ENCODE measurements at regions not wholly inside any gene's neighbourhood (a gene's known extent, or its start where the extent isn't known, plus 50 kb on each side); places are given as distances from the start of the nearest gene placed in this dataset.
"Not testable (repeated sequence)": the region's sequence is repeated elsewhere in the genome, so short reads cannot be mapped to it uniquely, and the experiment has no call there.

DNA sequence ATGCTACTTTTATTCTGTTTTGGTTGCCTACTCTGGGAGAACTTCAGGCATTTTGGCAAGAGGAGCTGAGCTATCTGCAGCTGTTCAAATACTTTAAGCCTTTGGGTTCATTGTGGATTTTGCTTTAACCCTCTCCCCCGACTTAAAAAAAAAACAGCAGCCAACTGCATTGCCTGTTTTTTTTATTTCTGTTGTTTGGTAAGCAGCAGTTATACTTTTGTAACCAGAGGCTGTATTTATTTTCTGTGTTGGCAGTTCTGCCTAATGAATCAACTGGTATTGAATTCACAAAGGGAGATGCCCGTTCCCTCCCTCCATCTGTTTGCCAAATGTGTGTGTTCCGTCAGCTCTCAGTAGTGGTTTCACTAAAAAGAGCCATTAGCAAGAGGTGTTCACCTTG lies 484.0 kb downstream of the UTRN start:
- H3K9me3 ChIP-seq (ENCODE audit: control insufficient read depth, low read length) = no peaks in the 10 kb centered on the region
- H3K27me3 ChIP-seq (ENCODE audit: control insufficient read depth, insufficient read depth, low read length) = no peaks in the 10 kb centered on the region
- H3K9ac ChIP-seq (ENCODE audit: low read length) = no peak overlapping the region
- no peaks in the 10 kb centered on the region for H3K36me3 ChIP-seq (ENCODE audit: control insufficient read depth, insufficient read depth, low read length)
- no peak overlapping the region for H3K4me3 ChIP-seq (ENCODE audit: low read length)
- no peaks in the 10 kb centered on the region for H3K4me1 ChIP-seq (ENCODE audit: control insufficient read depth, insufficient read depth, low read length)

DNA sequence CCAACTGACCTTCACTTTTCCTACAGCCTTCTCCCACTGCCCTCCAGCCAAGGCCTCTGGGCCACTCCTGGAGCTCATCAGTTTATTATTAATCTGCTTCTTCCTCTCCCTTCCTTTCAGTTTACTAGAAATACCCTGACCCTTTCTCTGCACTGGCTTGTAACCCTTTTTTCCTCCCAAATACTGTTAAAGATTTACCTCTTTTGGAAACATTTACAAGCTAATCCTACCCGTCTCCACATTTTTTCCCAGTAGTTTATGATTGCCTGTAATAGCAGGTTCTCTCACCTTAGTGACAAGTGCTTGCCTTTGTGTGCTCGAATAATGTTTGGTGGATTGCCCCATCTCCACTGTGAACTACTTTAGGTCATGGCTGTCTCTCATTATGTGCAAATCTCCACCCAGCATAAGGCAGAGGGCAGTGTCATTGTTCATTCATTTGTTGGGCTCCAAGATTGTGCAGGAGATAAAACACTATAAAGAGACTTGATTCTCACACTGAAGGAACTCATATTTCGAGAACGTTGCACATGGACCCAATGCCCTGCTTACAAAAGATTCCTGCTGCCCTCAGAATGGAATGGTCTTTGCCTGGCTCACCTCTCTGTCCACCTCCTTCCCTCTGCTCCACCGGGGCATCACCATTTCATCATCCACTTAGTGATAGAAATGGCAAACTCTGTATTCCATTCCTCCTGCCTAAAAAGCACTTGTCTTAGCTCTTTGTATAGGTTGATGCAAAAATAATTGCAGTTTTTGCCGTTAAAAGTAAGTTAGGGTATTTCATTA lies 491.1 kb downstream of the UTRN start:
- Histone ChIP-seq H3K27me3 (ENCODE audit: control insufficient read depth, insufficient read depth, low read length) (no peaks in the 10 kb centered on the region), H3K9ac (ENCODE audit: low read length) (no peak overlapping the region), H3K36me3 (ENCODE audit: control insufficient read depth, insufficient read depth, low read length) (no peaks in the 10 kb centered on the region), H3K4me1 (ENCODE audit: control insufficient read depth, insufficient read depth, low read length) (no peaks in the 10 kb centered on the region), H3K9me3 (ENCODE audit: control insufficient read depth, low read length) (no peaks in the 10 kb centered on the region), H3K4me3 (ENCODE audit: low read length) (no peak overlapping the region)

DNA sequence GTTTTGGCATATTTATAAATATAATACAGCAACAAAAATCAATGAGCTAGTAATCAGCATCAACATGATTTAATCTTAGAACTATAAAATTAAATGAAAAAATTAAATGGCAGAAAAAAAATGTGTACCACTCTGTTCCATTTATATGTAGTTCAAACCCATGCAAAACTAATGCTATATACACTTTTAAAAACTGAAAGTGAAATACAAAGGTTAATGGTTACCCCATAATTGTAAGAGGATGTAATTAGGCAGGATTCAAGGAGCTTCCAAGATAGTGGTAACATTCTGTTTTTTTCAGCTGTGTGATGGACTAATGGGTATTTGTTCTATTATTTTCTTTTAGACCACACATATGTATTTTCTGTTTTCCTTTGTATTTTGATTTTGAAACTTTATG lies 492.1 kb downstream of the UTRN start:
- Histone ChIP-seq H3K36me3 (ENCODE audit: control insufficient read depth, insufficient read depth, low read length) (no peaks in the 10 kb centered on the region), H3K9me3 (ENCODE audit: control insufficient read depth, low read length) (no peaks in the 10 kb centered on the region), H3K4me3 (ENCODE audit: low read length) (no peak overlapping the region), H3K9ac (ENCODE audit: low read length) (no peak overlapping the region), H3K4me1 (ENCODE audit: control insufficient read depth, insufficient read depth, low read length) (no peaks in the 10 kb centered on the region), H3K27me3 (ENCODE audit: control insufficient read depth, insufficient read depth, low read length) (no peaks in the 10 kb centered on the region)

DNA sequence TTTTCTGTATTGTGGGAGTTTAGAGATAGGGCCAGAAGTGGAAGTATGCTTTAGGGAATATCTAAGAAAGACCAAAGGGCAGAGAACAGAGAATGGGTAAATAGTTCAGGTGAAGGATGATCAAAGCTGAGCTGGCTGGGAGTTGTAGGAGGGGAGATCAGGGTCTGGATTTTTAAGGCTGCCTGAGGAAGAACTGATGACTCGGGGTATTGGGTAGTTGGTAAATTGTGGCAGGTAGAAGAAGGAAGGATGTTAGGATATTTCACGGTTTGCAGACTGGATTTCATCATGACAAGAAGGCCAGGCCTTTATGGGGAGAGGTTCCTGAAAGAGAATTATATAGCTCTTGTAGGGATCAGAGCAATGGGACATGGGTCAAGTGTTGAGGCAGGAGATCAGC lies 492.9 kb downstream of the UTRN start:
- H3K9me3 ChIP-seq (ENCODE audit: control insufficient read depth, low read length) = no peaks in the 10 kb centered on the region
- H3K4me1 ChIP-seq (ENCODE audit: control insufficient read depth, insufficient read depth, low read length) = no peaks in the 10 kb centered on the region
- no peak overlapping the region for H3K9ac ChIP-seq (ENCODE audit: low read length)
- H3K27me3 ChIP-seq (ENCODE audit: control insufficient read depth, insufficient read depth, low read length) = no peaks in the 10 kb centered on the region
- H3K4me3 ChIP-seq (ENCODE audit: low read length) = no peak overlapping the region
- H3K36me3 ChIP-seq (ENCODE audit: control insufficient read depth, insufficient read depth, low read length) = no peaks in the 10 kb centered on the region

DNA sequence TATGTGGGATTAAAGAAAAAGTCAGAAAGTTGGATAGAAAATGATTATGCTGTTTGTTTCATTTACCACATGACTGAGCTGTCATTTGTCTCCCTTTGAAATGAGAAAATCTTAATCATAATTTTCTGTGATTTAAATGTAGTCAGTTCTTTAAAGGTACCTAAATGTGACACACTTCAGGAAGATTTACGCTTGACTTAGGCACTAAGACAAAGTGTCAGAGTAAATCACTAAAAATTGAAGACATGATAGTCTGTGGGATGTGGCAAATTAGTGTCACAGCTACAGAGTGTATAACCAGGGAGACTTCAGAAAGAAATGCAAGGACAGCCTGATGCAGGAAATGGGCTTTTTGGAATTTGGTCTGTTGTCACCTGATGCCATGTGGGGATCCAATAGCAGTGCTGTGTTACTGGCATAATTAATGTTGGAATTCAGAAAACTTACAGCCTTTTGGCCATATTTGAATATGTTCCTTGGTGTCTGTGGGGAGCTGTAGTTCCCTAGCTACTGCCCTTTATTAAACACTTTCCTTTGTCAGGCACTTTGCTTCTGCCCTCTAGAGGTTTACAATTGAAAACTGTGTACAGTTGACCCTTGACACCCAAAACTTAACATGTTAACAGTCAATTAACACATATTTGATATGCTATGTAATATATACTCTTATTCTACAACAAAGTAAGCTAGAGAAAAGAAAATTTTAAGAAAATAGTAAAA lies 493.8 kb downstream of the UTRN start:
- Histone ChIP-seq H3K9me3 (ENCODE audit: control insufficient read depth, low read length) (no peaks in the 10 kb centered on the region), H3K4me3 (ENCODE audit: low read length) (no peak overlapping the region), H3K9ac (ENCODE audit: low read length) (no peak overlapping the region), H3K27me3 (ENCODE audit: control insufficient read depth, insufficient read depth, low read length) (no peaks in the 10 kb centered on the region), H3K4me1 (ENCODE audit: control insufficient read depth, insufficient read depth, low read length) (no peaks in the 10 kb centered on the region), H3K36me3 (ENCODE audit: control insufficient read depth, insufficient read depth, low read length) (peaks cover 1% of the 10 kb centered on the region)

DNA sequence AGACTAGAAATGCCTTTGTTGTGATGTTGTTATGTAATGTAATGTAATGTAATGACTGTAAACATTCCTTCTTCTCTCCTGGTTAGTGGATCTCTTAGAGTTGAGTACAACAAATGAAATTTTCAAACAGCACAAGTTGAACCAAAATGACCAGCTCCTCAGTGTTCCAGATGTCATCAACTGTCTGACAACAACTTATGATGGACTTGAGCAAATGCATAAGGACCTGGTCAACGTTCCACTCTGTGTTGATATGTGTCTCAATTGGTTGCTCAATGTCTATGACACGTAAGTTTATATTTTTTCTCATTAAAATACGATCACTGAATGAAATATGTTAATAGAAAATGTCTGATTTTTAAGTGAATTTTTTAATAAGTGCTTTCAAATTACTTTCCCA lies 496.7 kb downstream of the UTRN start:
- no peaks in the 10 kb centered on the region for H3K4me1 ChIP-seq (ENCODE audit: control insufficient read depth, insufficient read depth, low read length)
- no peaks in the 10 kb centered on the region for H3K9me3 ChIP-seq (ENCODE audit: control insufficient read depth, low read length)
- no peak overlapping the region for H3K4me3 ChIP-seq (ENCODE audit: low read length)
- H3K36me3 ChIP-seq (ENCODE audit: control insufficient read depth, insufficient read depth, low read length) = peaks cover 5% of the 10 kb centered on the region
- no peak overlapping the region for H3K9ac ChIP-seq (ENCODE audit: low read length)
- H3K27me3 ChIP-seq (ENCODE audit: control insufficient read depth, insufficient read depth, low read length) = no peaks in the 10 kb centered on the region

DNA sequence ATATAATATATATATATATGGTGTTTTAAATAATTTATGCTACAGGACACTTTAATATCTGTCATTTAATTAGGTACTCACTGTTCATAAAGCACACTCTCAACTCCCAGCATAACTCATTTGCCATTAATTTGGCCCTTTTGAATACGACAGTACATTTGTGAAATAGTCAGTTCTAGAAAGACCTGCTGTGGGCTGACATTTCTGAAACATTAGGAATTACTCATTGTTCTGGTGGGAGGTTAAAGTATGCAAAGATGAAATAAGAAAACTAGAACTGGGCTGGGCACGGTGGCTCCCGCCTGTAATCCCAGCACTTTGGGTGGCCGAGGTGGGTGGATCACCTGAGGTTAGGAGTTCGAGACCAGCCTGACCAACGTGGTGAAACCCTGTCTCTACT lies 497.5 kb downstream of the UTRN start:
- Histone ChIP-seq H3K9me3 (ENCODE audit: control insufficient read depth, low read length) (no peaks in the 10 kb centered on the region), H3K36me3 (ENCODE audit: control insufficient read depth, insufficient read depth, low read length) (peaks cover 5% of the 10 kb centered on the region), H3K27me3 (ENCODE audit: control insufficient read depth, insufficient read depth, low read length) (no peaks in the 10 kb centered on the region), H3K4me3 (ENCODE audit: low read length) (no peak overlapping the region), H3K9ac (ENCODE audit: low read length) (no peak overlapping the region), H3K4me1 (ENCODE audit: control insufficient read depth, insufficient read depth, low read length) (no peaks in the 10 kb centered on the region)

DNA sequence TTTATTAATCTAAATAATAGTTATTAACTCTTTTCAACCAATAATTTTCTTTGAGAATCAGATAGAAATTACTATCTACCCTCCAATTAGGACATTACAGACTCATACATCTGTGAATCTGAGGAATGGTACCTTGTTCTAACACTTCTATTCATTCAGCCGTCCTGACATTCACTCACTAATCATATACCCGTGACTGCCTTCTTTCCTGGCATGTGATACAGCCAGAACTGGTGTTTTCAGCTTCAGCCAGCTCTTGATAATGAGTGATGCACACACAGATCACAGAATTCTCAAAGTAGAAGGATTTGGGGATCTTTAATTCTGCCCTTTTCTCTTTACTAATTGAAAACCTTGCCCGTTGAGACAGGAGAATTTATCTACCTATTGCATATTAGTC lies 499.9 kb downstream of the UTRN start:
- H3K27me3 ChIP-seq (ENCODE audit: control insufficient read depth, insufficient read depth, low read length) = no peaks in the 10 kb centered on the region
- H3K36me3 ChIP-seq (ENCODE audit: control insufficient read depth, insufficient read depth, low read length) = peaks cover 5% of the 10 kb centered on the region
- H3K4me1 ChIP-seq (ENCODE audit: control insufficient read depth, insufficient read depth, low read length) = no peaks in the 10 kb centered on the region
- H3K9ac ChIP-seq (ENCODE audit: low read length) = no peak overlapping the region
- no peak overlapping the region for H3K4me3 ChIP-seq (ENCODE audit: low read length)
- H3K9me3 ChIP-seq (ENCODE audit: control insufficient read depth, low read length) = no peaks in the 10 kb centered on the region

DNA sequence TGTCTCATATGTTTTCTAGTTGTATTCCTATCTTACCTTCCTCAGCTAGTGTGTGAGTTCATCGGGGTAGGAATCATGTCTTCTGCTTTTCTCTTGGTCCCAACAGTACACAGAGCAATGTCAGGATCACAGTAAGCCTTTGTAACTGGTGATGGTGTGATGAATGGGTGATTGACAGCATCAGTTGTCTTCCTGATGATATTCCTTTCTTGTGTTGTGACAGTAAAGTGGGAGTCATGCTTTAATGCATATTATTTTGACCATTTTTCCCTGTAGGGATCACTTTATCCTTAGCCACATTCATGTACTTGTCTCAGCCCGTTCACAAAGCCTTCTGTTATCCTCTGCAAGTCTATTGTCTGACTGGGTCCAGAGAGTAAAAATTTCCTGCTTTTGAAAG lies 501.7 kb downstream of the UTRN start:
- H3K9me3 ChIP-seq (ENCODE audit: control insufficient read depth, low read length) = no peaks in the 10 kb centered on the region
- no peak overlapping the region for H3K9ac ChIP-seq (ENCODE audit: low read length)
- H3K36me3 ChIP-seq (ENCODE audit: control insufficient read depth, insufficient read depth, low read length) = peaks cover 5% of the 10 kb centered on the region
- H3K4me3 ChIP-seq (ENCODE audit: low read length) = no peak overlapping the region
- no peaks in the 10 kb centered on the region for H3K27me3 ChIP-seq (ENCODE audit: control insufficient read depth, insufficient read depth, low read length)
- no peaks in the 10 kb centered on the region for H3K4me1 ChIP-seq (ENCODE audit: control insufficient read depth, insufficient read depth, low read length)

DNA sequence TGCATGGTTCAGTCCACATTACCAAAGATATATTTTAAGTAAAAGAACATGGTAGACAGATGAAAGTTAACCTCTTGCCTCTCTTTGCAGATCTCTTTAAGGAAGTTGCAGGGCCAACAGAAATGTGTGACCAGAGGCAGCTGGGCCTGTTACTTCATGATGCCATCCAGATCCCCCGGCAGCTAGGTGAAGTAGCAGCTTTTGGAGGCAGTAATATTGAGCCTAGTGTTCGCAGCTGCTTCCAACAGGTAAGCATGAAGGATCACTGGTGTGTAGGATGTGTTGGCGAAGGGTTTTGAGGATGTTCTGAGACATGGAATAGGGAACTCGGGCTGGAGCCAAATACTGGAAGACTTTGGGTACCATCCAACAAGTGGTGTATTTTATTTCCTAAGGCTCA lies 508.6 kb downstream of the UTRN start:
- H3K9me3 ChIP-seq (ENCODE audit: control insufficient read depth, low read length) = no peaks in the 10 kb centered on the region
- H3K36me3 ChIP-seq (ENCODE audit: control insufficient read depth, insufficient read depth, low read length) = no peaks in the 10 kb centered on the region
- H3K4me1 ChIP-seq (ENCODE audit: control insufficient read depth, insufficient read depth, low read length) = no peaks in the 10 kb centered on the region
- no peak overlapping the region for H3K9ac ChIP-seq (ENCODE audit: low read length)
- H3K27me3 ChIP-seq (ENCODE audit: control insufficient read depth, insufficient read depth, low read length) = no peaks in the 10 kb centered on the region
- H3K4me3 ChIP-seq (ENCODE audit: low read length) = no peak overlapping the region

DNA sequence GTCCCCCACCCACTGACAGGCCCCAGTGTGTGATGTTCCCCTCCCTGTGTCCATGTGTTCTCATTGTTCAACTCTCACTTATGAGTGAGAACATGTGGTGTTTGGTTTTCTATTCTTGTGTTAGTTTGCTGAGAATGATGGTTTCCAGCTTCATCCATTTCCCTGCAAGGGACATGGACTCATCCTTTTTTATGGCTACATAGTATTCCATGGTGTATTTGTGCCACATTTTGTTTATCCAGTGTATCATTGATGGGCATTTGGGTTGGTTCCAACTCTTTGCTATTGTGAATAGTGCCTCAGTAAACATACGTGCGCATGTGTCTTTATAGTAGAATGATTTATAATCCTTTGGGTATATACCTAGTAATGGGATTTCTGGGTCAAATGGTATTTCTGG lies 509.9 kb downstream of the UTRN start:
- not testable (repeated sequence) for H3K27me3 ChIP-seq (ENCODE audit: control insufficient read depth, insufficient read depth, low read length); H3K9ac ChIP-seq (ENCODE audit: low read length); H3K9me3 ChIP-seq (ENCODE audit: control insufficient read depth, low read length); H3K4me1 ChIP-seq (ENCODE audit: control insufficient read depth, insufficient read depth, low read length); H3K36me3 ChIP-seq (ENCODE audit: control insufficient read depth, insufficient read depth, low read length); H3K4me3 ChIP-seq (ENCODE audit: low read length)

DNA sequence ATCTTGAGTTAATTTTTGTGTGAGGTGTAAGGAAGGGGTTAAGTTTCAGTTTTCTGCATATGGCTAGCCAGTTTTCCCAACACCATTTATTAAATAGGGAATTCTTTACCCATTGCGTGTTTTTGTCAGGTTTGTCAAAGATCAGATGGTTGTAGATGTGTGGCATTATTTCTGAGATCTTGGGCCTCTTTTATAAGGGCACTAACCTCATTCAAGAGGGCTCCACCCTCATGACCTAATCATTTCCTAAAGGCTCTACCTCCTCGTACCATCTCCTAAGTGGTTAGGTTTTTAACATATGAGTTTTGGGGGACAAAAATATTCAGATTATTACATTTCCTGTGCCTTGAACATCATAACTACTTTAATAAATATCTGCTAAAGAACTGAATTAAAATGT lies 510.9 kb downstream of the UTRN start:
- H3K9ac ChIP-seq (ENCODE audit: low read length) = no peak overlapping the region
- H3K9me3 ChIP-seq (ENCODE audit: control insufficient read depth, low read length) = no peaks in the 10 kb centered on the region
- H3K4me1 ChIP-seq (ENCODE audit: control insufficient read depth, insufficient read depth, low read length) = no peaks in the 10 kb centered on the region
- H3K36me3 ChIP-seq (ENCODE audit: control insufficient read depth, insufficient read depth, low read length) = no peaks in the 10 kb centered on the region
- no peak overlapping the region for H3K4me3 ChIP-seq (ENCODE audit: low read length)
- H3K27me3 ChIP-seq (ENCODE audit: control insufficient read depth, insufficient read depth, low read length) = no peaks in the 10 kb centered on the region

All from mucosa of stomach (tissue), 1 donor.